OCI-LY7 (cell line): ENCODE measurements at regions not wholly inside any gene's neighbourhood (a gene's known extent, or its start where the extent isn't known, plus 50 kb on each side); places are given as distances from the start of the nearest gene placed in this dataset.

Experiments used
- EZH2phosphoT487 ChIP-seq: fragments of 200-600 bp; sonication (generic); IDR thresholded peaks from 2 replicates; pipeline ENCODE4 v1.6.1; 2018; ENCODE audit warnings: low read depth, borderline replicate concordance, mild to moderate bottlenecking, mixed run types, antibody characterized with exemption, low read length, moderate library complexity, mixed read lengths
- TF ChIP-seq, protein P1 (sequence below): fragments of 200-600 bp; sonication (generic); conservative IDR thresholded peaks from 2 replicates; pipeline ENCODE4 v1.5.1; 2014; ENCODE audit warnings: mild to moderate bottlenecking, antibody characterized with exemption, low read length, moderate library complexity, mixed read lengths

DNA sequence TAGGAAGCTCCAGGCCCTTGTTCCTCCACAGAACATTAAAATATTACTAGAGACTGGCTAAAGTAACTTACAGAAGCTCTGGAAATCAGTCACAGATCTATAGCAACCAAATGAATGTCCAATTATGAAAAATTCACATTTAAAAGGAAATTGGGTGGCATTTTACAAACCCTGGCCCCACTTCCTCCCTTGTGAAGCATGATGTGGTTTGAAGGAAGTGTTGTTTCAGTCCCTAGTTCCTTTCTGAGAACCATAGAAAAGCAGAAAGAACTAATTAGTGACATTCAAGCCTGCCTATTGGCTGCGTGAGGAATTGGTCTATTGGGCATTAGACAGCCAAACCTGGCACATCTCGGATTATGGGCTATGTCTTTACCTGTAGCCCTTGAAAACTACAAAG lies 649.7 kb upstream of the NEGR1 start:
- TF ChIP-seq, protein P1, sequence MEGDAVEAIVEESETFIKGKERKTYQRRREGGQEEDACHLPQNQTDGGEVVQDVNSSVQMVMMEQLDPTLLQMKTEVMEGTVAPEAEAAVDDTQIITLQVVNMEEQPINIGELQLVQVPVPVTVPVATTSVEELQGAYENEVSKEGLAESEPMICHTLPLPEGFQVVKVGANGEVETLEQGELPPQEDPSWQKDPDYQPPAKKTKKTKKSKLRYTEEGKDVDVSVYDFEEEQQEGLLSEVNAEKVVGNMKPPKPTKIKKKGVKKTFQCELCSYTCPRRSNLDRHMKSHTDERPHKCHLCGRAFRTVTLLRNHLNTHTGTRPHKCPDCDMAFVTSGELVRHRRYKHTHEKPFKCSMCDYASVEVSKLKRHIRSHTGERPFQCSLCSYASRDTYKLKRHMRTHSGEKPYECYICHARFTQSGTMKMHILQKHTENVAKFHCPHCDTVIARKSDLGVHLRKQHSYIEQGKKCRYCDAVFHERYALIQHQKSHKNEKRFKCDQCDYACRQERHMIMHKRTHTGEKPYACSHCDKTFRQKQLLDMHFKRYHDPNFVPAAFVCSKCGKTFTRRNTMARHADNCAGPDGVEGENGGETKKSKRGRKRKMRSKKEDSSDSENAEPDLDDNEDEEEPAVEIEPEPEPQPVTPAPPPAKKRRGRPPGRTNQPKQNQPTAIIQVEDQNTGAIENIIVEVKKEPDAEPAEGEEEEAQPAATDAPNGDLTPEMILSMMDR, result no peak
- TF ChIP-seq EZH2phosphoT487, result no peak
